ENCODE measurements at regions not wholly inside any gene's neighbourhood (a gene's known extent, or its start where the extent isn't known, plus 50 kb on each side); places are given as distances from the start of the nearest gene placed in this dataset.

DNA sequence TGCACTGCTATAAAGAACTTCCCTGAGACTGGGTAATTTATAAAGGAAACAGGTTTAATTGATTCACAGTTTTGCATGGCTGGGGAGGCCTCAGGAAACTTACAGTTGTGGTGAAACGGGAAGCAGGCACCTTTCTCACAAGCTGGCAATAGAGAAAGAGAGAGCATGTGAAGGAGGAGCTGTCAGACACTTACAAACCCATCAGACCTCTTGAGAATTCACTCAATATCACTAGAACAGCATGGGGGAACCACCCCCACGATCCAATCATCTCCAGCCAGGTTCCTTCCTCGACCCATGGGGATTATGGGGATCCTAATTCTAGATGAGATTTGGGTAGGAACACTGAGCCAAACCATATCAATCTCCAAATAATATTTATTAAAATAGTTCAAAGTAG, 729.2 kb upstream of the DDX18 start:
- TF ChIP-seq, protein P1, sequence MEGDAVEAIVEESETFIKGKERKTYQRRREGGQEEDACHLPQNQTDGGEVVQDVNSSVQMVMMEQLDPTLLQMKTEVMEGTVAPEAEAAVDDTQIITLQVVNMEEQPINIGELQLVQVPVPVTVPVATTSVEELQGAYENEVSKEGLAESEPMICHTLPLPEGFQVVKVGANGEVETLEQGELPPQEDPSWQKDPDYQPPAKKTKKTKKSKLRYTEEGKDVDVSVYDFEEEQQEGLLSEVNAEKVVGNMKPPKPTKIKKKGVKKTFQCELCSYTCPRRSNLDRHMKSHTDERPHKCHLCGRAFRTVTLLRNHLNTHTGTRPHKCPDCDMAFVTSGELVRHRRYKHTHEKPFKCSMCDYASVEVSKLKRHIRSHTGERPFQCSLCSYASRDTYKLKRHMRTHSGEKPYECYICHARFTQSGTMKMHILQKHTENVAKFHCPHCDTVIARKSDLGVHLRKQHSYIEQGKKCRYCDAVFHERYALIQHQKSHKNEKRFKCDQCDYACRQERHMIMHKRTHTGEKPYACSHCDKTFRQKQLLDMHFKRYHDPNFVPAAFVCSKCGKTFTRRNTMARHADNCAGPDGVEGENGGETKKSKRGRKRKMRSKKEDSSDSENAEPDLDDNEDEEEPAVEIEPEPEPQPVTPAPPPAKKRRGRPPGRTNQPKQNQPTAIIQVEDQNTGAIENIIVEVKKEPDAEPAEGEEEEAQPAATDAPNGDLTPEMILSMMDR (conservative IDR thresholded peaks at IDR 0.05 in 1 of 2, IDR thresholded peaks at IDR 0.05 in 1 of 2; ENCODE audit: low read depth in 1 of 2, low read length in 2 of 2), result no peak
- no peak for TF ChIP-seq EZH2 (IDR thresholded peaks at IDR 0.05; ENCODE audit: low read length, missing control alignments)

Measured in fibroblast of lung (primary cell).